RPMI7951 (cell line): ENCODE measurements at regions not wholly inside any gene's neighbourhood (a gene's known extent, or its start where the extent isn't known, plus 50 kb on each side); places are given as distances from the start of the nearest gene placed in this dataset.
A peak's percentile ranks its signal among the peaks of the same experiment; 100 is the strongest.

Source experiments
- DNase-seq: peaks from one replicate; pipeline ENCODE4 v3.0.0-alpha.2; 2012; ENCODE audit warnings: low read depth

DNA sequence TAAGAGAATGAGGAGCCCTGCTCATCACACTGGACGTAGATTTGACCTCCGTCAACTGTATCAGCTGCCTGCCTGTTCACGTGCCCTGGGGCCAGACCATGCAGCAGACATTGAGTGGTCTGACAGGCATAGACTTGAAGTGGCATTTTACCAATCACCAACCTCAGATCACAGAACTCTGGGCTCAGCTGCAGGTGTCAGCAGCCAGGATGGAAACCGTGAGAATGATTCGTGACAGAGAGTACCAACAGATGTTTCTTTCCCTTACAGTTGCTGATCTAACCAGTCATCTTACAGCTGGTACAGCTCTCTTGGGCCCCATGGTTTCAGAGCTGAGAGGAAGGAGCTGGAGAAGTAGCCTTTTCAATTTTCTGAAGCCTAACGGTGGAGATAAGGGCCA is 148.9 kb downstream of the EN1 start:
- peak; percentile 35 for DNase-seq

DNA sequence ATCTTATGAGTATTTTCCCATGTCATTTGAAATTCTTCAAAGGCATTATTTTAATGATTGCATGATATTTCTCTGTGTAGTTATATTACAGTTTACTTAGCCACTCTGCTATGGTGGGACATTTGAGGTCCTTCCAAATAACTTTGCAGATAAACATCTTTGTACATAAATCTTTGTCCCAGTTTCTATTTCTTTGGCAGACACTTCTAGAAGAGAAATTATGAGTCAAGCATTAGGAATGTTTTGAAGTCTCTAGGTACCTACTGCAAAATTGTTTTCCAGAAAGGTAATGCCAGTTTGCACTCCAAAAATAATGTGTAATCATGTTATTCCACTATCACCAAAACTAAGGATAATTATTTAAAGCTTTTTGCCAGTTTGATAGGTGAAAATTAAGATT is 149.7 kb downstream of the EN1 start:
- DNase-seq, result peak; percentile 66

DNA sequence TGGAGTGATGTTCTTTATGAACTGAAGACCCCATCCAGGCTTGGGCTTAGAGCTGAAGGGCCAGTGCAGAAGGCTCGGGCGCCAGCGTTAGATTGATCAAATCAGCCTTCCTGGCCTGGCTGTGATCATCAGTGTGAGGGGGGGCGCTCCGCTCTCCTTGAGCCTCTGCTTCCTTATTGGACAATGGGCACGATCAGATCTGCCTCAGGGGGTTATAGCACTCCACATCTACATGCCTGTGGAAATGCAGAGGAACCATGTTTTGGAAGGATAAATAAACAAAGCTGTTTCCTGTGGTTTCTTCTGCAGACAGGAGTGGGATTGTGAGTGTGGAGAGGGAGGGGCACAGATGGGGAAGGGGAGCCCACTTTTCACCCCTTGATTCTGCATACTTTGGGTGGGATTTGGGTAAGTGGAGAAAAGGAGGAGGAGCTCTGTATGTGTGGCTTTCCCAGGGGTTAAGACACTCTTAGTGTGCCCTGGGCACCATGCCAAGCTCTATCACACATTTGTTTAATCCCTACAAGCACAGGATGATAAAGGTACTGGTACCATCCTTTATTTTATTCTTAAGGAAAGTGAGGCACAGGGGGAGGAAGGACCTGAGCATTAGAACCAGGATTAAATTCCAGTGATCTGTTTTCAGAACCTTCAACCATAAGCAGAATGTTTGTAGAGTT is 150.5 kb downstream of the EN1 start:
- DNase-seq, result peak; percentile 77

DNA sequence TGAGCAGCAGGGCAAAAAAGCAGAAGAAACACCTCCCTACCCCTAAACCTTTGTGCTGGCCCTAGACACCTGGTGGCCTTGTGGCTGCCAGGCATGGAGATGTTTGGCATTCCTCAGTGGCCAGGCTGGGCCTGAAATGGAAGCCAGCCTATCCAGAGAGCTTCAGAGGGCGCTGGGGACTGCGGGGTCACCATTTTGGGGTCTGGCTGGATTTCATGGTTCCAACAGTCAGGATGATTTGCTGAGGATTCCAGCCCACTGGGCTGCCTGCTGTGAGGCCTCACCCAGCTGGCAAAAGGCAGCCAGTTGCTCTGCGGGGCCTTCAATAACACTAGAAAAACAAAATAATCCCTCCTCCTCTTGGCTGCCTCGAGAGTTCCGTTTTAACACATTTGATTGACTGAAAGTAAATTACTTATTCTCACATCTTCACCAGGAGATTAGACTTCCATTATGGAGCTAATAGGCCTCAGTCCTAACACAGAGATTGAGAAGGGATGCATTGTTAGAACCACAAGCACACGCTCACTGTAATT is 154.1 kb downstream of the EN1 start:
- DNase-seq, result no peak

DNA sequence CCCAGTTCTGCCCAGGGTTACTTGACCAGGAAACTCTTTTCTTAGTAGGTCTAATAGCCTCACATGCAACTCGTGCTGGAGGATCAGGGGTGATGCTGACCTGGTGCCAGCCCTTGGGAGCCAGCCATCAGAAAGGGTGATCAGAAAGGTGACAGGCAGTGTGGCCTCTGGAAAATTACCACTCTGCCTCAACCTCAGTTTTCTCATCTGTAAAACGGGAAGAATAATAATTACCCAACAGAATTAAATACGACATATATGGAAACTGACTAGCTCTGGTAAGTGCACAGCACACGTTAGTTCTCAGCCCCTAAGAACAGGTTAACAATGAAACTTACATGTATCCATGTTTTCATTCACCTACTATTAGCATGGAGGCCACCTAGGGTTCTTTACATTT is 157.6 kb downstream of the EN1 start:
- no peak for DNase-seq

DNA sequence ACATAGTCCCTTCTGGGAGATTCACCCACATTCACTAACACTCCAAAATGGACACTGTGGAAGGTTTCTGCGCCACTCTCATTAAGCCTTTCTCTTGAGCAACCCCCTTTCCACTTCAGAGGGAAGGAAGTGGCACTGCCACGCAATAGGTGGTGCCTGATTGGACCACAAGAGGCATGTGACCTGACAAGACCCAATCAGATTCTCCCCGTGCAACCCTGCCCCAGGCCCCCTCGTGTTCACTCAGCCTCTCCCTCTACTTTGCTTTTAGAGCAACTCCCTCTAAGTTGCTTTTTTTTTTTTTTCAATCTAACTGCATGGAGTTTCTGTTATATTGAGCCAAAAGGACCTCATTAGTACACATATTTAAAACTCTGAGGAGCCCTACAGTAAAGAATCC is 158.0 kb downstream of the EN1 start:
- peak; percentile 18 for DNase-seq

DNA sequence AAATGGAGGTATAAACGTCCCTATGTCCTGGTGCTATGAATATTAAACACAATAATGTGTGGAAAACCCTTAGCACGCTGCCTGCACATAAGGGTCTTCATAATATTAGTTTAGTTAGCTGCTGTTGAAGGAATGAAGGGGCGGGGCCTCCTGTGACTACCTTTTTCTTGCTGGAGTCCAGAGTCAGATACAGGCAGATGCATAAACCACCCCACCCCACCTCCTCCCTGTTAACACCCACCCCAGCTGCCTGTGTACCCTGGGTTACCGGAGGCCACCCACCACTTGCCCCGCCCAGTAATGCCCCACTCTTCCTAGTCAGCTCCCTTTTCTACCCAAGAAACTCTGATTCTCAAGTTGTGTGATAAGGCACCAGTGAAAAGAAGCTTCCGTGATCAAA is 158.4 kb downstream of the EN1 start:
- no peak for DNase-seq

DNA sequence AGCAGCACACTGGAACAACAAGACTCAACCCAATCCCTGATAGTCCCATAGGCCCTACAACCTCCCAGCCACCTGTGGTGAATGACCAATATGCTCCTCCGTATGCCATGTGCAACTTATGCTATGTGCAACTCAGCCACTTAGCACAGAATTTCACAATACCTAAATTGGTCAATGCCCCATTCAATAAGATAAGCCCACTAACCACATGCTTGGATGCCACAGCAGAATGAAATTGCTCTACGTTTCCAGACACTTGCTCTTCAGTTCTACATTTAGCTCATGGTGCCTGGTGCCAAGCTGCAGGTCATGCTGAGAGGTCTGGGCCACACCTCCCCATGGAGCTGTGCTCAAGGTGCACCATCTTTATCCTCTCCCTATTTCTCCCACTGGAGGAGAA is 159.8 kb downstream of the EN1 start:
- DNase-seq, result no peak

DNA sequence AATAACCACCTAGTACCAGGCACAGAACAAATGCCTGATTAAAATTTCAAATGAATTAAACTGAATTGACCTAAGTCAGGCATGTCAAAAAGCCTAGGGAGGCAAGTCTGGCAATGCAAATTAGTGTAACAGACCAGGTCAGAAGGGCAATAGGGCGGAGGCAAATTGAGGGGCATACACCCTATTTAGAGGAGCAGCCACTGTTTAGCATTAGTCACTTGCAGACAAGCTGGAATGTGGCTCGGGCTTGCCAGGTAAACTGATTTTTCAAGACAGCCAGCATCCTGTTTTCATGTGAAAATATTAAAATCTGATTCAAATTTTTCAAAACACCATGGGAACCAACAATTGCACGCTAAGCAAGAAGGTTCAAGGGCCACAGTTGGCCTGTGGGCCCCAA is 160.3 kb downstream of the EN1 start:
- DNase-seq, result no peak

DNA sequence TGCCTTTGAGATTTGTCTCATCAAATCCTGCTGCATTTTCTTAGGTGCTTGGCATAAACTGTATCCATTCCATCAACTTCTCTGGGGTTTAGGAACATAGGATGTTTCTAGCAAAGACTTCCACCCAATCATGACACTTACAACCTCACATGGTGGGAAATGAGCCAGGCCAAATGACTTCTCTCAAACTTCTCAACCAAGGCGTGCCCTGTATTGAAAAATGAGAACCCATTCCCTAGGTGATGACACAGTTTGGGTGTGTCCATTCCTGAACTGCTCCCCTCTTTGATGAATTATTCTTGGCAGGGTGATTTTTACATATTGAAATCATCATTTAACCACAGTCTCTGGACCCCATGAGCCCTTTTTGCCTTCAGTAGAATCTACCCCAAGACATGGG is 161.1 kb downstream of the EN1 start:
- DNase-seq, result no peak

DNA sequence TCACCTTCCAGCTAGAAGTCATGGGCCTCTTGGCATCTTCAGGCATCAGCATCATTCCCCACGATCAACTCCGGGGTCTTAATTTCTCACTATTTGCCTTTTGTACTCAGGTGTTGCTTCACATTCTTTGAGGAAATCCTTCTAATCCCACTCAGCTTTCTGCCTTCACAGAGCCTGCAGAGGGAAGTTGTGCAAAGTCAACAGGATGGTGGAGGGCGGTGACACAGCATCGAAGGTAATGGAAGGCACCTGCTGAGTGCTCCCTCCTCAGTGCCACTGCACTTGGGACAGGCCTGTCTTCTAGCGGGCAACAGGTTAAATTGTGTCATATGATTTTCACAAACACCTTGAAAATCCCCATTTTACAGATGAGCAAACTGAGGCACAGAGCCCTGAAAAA is 164.0 kb downstream of the EN1 start:
- no peak for DNase-seq

DNA sequence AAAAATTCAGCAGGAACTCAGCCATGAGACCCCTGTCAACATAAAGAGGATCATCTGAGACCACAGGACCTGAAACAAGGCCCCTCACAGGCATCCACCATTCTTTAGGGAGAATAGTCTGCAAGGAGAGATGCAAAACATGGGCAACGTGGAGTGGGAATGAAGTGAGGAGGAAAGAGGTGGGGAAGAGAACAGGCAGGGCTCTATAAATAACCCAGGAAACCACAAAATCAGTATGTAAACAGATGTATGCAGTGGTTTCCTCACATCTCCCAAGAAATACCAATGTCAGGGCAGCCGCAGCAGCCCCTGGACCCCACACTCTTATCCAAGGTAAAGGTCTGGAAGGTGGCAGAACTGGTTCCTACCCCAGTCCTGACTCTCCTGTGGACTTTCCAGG is 168.5 kb downstream of the EN1 start:
- DNase-seq, result no peak

DNA sequence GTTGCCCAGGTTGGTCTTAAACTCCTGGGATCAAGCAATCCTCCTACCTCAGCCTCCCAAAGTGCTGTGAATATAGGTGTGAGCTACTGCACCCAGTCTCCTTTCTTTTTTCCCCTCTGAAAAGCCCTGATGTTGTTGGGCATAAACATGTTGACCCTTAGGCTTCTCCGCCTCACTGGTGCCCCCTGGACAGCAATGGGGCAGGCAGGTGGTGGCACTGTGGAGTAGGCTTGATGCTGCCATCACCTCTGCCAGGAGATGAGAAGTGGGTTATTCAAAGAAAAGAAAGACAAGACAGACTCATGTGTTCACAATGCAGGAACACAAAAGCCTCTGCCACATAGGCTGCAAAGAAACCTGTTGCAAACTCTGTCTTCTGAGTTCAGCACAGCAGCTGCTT is 169.9 kb downstream of the EN1 start:
- DNase-seq, result no peak

DNA sequence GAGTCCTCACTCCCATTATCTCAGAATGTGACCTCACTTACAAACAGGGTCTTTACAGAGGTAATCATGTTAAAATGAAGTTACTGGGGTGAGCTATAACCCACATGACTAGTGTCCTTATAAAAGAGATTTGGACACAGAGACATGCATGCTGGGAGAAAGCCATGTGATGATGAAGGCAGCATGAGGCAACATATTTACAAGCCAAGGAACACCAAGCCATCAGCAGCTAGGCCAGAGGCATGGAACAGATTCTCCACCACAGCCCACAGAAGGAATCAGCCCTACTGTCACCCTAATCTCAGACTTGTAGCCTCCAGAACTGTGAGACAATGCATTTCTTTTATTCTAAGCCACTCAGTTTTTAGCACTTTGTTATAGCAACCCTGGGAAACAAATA is 171.9 kb downstream of the EN1 start:
- DNase-seq, result no peak

DNA sequence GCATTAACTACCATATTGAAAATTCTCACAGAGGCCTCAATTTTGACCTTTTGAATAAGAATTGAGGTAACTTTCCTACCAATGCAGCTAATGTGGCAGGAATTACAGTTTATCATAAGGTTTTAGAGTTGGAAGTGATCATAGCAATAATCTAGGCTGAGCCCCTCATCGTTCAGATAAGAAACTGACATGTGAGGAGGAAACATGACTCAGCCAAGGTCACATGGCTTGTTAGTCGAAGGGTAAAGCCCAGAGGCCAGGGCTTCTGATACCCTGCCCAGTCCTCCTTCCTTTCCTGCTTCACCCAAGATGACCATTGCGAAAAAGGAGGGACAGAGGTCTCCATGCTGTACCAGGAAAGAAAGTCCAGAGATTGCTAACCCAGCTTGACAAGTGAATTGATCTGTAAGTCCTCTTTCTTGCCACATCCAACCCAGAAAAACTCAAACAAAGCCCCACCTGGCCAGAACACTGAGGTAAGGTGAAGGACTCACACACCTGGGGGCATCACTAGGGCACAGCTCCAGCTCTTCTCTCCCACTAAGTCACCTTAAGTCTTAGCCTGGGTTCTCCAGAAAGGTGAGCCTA is 174.8 kb downstream of the EN1 start:
- peak; percentile 55 for DNase-seq

DNA sequence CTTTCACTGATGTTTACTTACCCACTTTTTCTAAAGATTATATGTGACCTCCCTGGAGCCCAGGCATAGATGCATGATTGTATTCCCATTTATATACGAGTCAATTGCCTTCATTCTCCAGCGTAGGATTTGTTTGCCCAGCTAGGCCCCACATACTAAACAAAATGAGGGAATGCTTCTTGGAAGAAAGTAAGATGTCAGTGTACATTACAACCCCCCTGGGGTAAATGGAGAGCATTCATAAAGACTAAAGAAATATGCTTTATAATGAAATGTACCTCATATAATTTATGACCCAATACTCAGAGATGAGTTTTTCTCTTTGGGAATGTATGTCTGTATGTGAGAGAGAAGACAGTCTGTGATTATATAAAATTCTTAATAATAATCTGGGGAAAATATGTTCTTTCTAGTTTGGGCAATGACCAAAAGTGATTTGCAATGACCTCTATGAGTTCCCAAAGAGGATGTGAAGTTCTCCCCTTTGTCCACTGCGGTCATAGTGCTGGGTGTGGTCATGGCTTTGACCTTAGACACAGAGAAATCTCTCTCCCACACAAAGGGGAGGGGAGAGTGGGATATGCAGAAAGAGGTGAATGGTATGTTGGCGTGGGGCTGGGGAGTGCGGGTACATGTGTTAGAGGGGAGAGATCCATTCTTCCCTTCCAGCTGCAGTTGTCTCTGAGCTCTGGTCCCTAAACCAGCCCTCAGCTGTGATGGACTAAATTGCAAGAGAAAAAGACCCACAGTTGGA is 175.6 kb downstream of the EN1 start:
- DNase-seq, result no peak

DNA sequence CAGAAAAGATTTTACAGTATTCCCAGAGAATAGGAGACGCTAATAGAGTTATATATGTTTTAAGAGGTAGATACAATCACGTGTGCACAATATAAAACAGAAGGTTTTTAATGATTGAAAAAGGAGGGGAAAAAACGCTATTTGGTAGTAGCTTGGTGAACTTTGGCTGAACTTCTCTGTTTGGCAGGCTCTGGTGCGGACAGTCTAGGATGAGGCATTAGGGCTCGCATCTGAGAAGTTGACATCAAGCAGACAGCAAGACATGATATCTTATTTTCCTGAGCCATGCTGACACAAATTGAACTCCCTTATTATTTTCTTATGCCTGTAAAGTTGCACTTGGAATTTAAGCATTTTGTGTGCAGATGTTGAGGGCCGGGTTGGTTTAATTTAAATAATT is 176.6 kb downstream of the EN1 start:
- DNase-seq, result peak; percentile 43

DNA sequence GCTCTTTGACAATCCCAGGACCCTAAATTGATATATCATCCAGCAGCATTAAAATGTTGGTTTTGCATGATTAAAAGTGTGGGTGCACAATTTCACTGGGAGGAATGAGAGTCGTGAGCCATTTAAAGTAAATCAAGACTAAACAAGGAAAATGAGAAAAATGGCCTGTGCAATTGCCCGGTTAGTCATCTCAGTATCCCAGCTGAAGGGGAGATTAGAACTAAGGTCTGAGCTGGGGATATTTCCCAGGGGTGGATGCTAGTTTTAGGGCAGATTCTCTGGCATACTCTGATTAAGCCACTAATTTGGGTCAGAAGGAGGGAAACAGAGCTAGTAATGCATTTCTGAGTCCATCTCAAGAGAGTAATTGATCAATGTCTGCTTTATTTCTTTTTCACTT is 177.2 kb downstream of the EN1 start:
- DNase-seq, result no peak

DNA sequence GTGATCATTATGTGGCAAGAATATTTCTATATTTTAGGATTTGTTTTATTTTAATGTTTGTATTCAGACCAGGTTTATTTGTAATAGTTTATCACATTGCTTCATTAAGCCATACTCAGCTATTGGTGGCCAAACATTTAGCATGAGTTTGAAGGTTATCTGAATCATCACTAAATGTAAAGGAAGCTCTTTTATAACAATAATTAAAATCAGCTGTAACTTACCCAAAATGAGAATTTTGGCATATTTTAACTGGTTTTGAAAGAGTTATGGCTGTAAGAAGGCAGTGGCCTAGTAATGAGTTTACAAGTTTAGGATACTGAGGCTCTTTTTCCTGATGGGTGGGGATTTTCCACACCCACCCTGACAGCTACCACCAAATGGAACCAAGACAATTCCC is 177.8 kb downstream of the EN1 start:
- no peak for DNase-seq

DNA sequence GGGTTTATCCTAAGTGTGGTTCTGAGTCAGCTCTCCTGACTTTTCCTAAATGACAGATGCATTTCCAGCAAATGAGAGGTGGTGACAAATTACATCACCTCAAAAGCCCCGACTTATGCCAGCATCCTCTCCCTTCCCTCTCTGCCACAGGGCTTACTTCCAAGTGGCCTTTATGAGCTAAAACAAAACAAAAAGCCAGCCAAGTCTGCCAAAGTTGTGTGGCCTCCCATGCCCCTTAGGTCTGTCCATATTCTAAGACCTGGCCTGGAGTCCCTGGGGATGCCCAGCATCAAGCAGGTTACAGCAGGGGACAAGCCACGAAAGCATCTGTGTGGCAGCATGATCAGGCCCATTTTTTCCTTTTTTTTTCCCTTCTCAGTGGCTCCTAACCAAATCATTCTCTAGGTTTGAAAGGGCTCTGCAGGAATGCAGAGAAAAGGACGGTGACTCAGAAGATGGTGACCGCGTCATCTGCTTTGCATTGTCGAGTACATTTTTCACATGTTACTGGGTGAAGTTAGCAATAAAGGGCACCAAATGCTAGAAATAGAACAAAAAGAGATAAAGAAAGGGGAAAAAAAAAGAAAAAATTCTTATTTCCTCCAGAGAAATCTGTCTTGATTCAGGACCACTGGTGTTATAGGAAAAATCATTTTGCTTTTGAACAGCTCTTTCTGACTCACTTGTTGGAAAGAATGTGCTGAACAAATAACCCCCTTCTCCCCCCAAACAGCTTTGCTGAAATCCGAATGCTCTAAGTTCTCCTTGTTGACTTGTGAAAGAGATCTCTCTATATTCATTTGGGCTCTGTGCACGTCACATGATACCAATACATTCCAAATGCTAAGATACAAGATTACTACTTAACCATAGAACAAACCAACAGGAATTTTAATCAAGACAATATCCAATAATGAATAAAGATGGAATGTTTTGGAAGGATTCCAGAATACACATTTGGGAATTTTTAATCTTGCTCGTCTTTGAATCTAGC is 178.7 kb downstream of the EN1 start:
- peak; percentile 95 for DNase-seq

DNA sequence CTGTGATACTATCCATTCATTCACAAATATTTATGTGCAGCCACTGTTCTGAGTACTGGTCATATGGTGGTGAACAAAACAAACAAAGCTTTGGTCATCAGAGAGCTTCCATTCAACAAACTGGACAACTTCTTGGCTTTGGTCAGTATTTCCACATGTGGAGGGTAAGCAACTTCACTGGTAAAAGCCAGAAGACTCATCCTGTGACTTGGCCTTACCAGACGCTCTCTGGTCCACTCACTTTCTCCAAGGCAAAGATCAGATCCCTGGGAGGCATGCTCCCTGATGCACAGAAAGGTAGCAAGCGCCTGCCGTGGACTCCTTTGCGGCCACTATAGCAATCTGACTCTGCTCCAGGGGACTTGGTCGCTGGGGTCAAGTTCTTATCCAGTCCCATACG is 179.5 kb downstream of the EN1 start:
- DNase-seq, result peak; percentile 78

DNA sequence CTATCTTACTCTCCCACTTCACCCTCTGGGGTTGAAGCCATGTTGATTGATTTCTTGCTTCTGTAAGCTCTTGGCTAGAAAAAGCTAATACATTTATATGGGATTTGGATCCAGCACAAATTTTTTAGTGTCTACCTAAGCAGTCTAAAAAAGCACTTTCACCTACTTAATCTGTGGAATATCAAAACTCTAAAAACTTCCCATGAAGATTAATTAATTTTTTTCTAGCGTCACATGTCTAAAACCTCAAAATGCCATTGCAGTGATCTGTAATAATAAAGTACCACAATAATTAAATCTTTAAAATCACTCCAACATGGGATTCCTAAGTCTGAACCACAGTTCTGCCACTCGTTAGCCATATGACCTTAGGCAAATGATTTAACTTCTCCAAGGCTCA is 180.1 kb downstream of the EN1 start:
- peak; percentile 32 for DNase-seq
